NCI-H82 (cell line): ENCODE measurements at regions not wholly inside any gene's neighbourhood (a gene's known extent, or its start where the extent isn't known, plus 50 kb on each side); places are given as distances from the start of the nearest gene placed in this dataset.

Experiments
- DNase-seq: peaks from one replicate; lab custom pipeline; 2025; lab: John Stamatoyannopoulos, UW

DNA sequence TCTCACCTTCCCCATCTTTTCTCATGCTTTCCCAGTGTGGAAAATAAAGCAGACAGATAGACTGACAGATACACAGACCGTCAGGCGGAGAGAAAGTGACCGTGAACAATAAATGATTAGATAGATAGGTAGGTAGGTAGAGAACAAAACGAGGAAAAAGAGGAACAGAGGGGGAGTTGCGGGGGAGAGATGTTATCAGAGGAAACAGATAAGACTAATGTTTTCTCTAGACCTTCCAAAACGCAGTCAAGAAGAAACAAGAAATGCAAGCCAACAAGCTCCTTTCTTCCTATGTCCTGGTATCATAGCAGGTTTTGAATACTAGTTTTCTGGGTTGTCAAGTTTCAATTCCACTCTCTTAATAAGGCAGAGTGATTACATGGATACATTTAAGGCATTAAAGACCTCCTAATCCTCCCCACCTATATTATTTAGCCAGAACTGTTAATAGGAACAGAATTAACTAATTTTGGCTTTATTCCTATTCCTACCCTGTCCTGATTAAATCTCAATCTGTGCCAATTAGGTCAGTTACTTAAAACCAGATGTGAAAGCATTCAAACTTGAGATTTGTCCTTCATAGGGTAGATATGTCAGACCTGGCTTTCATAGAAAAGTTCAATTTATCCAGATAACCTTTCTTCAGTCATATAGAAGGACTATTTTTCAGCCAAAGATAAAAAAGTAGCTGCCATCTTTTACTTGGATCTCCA, 89.0 kb upstream of the PTPRR start:
- DNase-seq = no peak

DNA sequence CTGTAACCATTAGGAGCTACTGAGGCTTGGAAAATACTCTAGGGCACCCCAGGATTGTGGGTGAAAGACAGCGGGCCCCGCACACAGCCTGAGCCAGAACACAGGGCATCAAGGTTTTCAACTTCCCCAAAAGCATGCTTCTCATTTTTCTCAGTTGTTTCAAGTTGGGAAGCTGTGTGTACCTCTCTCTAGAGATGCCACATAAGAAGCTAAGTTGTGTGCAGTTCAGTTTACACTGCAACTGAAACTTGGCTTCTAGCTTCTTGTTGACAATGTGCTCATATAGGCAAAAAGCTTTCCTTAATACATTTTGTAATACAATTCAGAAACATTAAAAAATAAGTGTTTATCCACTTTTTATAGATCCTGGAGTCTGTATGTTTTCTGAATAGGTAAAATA, 88.1 kb upstream of the PTPRR start:
- no peak for DNase-seq

DNA sequence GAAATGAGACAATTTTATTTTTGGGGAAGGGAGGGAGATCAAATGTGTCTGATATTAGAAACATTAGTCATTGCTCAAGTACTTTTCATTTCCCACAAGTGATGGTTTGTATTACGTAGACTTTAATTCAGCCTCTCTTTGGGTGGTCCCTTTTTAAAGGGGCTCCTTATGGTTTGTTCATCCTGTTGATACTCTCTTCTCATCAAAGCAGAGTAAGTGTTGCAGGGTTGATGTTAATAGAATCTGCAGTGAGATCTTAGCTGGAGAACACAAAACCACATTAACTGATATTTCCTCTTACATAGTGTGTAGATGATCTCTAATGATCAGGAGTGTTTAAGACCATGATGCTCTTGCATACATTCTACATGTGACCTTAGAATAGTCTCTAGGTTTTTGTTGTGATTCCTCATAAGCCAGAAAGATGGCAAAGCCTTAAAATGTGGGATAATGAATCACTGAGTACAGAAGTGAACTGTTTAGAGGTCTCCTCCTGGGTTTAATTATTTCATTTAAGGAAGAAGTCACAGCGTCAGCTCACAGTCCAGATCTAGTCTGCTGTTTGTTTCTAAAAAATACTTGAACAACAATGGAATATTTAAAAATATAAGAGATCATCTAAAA, 87.4 kb upstream of the PTPRR start:
- no peak for DNase-seq

DNA sequence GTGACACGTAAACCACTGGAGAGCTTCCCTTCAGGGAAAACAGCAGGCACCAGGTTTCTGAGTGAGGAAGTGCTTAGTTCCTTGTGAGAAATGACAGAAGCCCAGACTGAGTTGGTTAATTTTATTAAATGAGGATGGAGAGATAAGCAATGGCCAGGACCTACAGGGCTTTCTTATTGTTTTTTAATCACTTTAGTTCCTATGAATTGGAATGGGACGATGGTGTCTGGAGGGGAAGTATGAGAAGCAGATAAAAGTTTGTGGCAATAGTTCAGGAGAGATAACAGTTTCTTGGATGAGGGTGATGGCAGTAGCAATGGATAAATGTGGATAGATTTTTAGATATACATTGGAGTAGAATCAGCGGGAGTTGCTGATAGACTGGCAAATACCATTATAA, 86.5 kb upstream of the PTPRR start:
- DNase-seq = no peak

DNA sequence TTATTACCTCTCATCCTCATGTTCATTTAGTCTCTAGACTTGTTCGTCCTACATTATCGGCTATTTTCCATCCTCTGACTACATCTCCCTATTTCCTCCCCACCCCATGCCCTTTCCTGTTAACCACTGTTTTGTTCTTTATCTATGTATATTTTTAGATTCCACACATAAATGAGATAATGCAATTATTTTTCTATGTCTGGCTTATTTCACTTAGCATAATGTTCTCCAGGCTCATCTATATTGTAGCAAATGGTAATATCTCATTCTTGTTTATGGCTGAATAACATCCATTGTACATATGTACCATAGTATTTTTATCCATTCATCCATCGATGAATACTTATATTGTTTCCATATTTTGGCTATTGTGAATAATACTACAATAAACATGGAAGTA, 84.6 kb upstream of the PTPRR start:
- no peak for DNase-seq

DNA sequence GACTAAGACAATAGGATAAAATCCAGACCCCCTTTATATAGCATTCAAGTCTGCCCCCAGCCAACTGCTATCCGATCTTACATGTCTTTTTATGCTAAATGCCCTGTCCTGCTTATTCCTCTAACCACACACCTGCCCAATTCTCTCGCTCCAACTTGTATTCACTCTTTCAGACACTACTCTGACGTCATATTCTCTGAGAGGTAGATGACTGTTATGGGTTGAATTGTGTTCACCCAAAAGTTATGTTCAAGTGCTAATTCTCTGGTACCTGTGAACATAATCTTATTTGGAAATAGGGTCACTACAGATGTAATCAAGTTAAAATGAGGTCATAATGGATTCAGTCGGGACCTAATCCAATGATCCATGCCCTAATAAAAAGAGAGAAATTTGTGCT, 84.0 kb upstream of the PTPRR start:
- DNase-seq = no peak

DNA sequence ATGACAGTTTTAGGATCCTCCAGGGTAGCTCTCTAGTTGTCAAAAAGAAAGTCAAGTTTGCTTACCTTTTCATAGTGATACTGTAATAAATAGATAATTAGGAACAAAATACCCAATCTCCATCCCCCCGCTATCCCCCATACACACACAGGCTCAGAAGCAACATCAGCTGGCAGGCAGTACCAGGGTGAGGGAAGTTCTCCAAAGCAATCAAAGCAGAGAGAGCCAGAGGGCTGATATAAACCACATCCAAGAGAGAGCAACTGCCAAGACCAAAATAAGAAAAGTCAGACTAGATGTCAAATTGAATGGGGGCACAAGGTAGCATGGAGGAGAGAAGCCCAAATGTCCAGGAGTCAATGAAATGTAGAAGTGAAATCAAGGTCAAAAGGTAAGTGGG, 80.2 kb upstream of the PTPRR start:
- no peak for DNase-seq

DNA sequence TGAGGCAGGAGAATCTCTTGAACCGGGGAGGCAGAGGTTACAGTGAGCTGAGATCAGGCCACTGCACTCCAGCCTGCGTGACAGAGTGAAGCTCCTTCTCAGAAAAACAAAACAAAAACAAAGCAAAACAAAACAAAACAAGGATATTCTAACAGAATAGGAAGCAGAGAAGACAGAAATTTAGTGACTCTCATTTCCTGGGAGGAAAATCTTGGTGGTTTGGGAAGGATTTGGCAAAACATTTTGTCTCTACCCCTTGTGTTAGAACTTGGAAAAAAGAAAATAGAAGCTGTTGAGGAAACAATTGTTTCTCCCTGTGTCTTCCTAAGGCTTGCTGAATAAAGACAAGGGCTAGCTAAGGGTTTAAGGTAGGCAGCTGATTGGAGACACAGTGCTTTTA, 79.7 kb upstream of the PTPRR start:
- DNase-seq = no peak

DNA sequence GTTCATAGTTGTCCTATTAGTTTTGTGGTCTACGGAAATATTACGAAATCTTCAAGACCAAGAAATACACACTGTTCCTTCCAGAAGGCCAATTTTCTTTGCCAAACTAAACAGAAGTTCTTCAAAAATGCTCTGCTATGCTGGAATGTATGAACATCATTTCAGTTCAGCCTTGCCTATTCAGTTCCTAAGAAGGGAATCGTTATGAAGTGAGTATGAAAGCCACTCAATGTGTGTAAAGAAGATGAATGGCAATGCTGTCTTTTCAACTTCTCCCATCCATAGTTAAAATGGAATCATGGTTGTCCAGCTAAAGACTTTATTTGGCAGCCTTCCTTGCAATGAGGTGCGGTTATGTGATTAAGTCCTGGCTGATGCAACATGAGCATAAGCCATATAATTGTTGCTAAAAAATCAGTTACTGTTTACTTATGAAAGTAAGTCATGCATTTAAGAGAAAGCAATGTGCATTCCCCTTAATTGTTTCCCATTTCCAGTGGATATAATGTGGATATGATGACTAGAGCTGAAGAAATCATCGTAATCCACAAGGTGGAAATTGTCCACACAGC, 73.8 kb upstream of the PTPRR start:
- no peak for DNase-seq

DNA sequence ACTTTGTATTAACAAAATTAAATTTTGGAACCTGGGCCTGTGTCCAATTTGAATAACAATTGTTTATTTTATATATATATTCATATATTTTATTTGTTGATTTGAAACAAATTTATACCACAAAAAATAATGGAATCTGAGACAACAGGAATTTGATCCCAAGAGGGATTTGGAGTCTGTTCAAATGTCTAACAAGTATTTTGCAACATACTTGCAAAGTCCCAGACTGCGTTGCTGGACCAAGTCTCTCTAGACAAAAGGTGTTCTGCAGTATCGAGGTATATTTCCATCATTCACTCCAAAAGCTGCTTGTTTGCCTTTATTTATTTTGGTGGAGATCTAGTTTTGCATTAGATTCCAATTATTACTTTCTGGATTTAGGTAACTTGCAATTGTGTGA, 68.7 kb upstream of the PTPRR start:
- DNase-seq = no peak

DNA sequence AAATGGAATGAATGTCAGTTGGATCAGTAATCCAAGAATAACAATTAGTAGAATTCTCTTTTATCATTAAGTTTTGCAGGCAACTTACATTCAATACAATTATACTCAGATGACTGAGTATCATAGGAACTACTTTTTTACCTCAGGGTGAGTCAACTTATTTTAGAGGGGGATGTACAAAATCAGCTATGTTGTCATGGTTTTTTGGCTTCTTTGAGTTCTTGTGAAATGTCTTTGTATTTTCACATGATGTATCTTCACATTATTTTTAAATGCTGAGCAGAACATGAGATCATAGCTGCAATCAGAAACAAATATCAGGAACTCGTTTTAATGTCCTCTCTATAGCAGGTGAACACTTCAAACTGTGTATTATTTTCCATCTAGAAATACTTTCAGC, 65.3 kb upstream of the PTPRR start:
- DNase-seq = no peak

DNA sequence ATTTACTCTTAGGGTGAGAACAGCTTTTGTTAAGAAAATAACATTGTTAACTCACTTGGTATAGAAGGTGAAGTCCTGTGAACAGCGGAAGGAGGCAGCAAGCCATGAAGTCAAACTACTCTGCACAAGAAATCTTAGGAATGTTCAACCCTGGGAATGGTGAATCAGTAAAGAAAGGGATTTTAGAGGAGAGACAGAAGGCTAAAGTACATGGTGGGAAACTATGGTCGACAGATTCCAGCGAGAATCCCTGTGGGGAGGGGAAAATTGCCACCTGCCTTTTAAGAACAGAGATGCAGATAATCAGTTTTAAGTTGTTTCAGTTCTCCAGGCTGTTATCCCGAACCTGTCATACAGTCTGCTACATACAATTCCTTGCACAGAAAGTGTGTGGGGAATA, 63.2 kb upstream of the PTPRR start:
- DNase-seq = no peak

DNA sequence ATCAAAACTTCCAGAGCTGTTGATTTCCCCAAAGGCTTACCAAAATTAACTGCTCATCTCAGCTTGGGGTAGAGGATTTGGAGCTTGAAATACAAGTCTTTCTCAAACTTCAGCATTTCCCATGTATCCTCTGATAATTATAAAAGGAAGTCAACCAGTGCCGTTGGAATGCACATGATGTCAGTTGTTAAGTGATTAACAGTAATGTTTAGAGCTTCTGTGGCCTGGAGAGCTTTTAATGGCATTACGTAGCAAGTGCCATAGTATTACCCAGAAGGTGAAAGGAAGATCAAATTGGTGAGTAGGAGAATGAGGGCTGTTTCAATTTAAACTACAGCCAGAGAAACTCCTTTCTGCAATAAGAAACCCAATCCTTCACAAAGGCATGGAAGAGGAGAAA, 62.5 kb upstream of the PTPRR start:
- DNase-seq = peak; percentile 66

DNA sequence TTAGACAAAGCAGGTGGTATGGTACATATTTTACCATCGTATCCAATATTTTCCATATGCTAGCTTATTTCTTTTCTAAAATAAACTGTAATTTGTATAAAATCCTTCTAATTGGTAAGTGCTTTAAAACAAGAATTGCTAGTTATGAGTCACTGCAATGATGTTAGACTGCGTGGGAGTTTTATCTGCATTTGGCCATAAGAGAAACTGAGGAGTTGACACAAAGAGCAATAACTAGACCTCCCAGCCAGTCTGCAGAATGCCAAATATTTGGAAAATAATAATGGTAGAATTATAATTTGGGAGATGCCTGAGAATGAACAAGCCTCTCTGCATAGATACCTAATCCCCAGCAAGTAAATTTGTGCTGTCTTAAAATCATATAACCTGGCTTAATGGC, 61.7 kb upstream of the PTPRR start:
- no peak for DNase-seq

DNA sequence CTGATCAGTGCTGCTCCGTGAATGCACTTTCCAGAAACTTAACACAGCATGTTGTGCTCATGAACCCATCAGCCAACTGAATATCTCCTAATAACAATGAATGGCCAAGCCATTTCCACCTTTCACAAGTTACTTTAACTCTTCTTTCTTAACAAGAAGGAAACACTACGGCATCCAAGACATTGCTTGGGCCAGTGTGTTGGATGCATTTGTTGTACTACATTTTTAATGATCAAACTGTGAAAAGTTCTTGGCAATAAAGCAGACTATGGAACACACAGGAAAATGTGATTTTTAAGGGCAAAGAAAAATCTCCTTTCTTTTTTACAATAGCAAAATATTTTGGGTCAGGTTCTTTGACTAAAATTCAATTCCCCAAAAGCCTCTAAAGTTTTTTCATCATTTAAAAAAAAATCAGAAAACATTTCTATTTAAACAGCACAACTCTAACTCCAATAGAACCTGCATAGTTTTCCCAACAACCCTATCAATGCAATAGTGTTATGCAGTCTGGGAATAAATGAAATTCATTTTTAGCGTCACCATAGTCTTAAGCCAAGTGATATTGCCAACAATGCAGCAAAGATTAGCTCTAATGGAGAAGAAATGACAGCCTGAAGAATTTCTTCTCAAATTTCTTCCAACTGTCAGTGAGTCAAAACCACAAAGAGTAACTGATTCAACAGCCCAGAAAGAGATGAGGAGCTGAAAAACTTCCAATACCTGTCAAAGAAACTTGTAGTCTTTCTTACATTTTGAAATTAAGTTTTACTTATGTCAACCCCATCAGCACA, 50.7 kb upstream of the PTPRR start:
- DNase-seq = no peak
